Transverse colon (tissue), 4 donors: ENCODE measurements at regions not wholly inside any gene's neighbourhood (a gene's known extent, or its start where the extent isn't known, plus 50 kb on each side); places are given as distances from the start of the nearest gene placed in this dataset.

Source experiments
- DNase-seq: peaks from one replicate; pipeline ENCODE4 v3.0.0-alpha.2; 2019
- H3K27ac ChIP-seq, 4 donors: fragments of 200-600 bp; sonication (generic); 2 replicates each; pipeline ENCODE4 v1.5.1; 2016 to 2018; ENCODE audit warnings: inconsistent platforms in 4 of 4
- H3K27me3 ChIP-seq: fragments of 200-600 bp; sonication (generic); 2 replicates; pipeline ENCODE4 v1.5.1; 2017; ENCODE audit warnings: inconsistent platforms
- H3K36me3 ChIP-seq, 4 donors: fragments of 200-600 bp; sonication (generic); 2 replicates each; pipeline ENCODE4 v1.5.1; 2017 to 2019; ENCODE audit warnings: inconsistent platforms in 4 of 4
- H3K4me1 ChIP-seq, 4 donors: fragments of 200-600 bp; sonication (generic); 2 replicates each; pipeline ENCODE4 v1.5.1; 2017 to 2020; ENCODE audit warnings: inconsistent platforms in 4 of 4
- H3K4me3 ChIP-seq, 4 donors: fragments of 200-600 bp; sonication (generic); 1 replicate in 1 of 4; 2 replicates in 3 of 4; pipeline versions ENCODE4 v1.5.1 to v1.6.1; 2017 to 2019; ENCODE audit warnings: inconsistent platforms in 4 of 4
- H3K9me3 ChIP-seq, 2 donors: fragments of 200-600 bp; sonication (generic); 2 replicates each; pipeline ENCODE4 v1.5.1; 2017 to 2019; ENCODE audit warnings: inconsistent platforms in 2 of 2
- CTCF ChIP-seq, 5 experiments: fragments of 200-600 bp in 3 of 5; fragments of 450-650 bp in 2 of 5; sonication (generic) in 3 of 5; IDR thresholded peaks; 1 replicate in 2 of 5; 2 replicates in 3 of 5; pipeline ENCODE4 v1.5.1; 2016 to 2017; ENCODE audit warnings: antibody characterized with exemption in 5 of 5, inconsistent platforms in 3 of 5, mild to moderate bottlenecking in 2 of 5, moderate library complexity in 1 of 5
- EP300 ChIP-seq: sonication (generic); formaldehyde crosslinking; IDR thresholded peaks from one replicate; pipeline ENCODE4 v1.6.1; 2017; ENCODE audit warnings: antibody characterized with exemption, low read depth
- POLR2A ChIP-seq: fragments of 450-650 bp; IDR thresholded peaks from one replicate; pipeline ENCODE4 v1.6.1; 2016; ENCODE audit warnings: antibody characterized with exemption, mild to moderate bottlenecking, moderate library complexity
- POLR2AphosphoS5 ChIP-seq, 3 donors: sonication (generic); formaldehyde crosslinking; IDR thresholded peaks; one replicate each; pipeline ENCODE4 v1.6.1; 2016; ENCODE audit warnings: antibody characterized with exemption in 3 of 3
- WGBS, 2 donors: methylation state at CpG; one replicate each; pipeline ENCODE4 v1.1.5; 2018; ENCODE audit warnings: low coverage in 1 of 2; 5-methylcytosine and 5-hydroxymethylcytosine counted together
- in situ Hi-C, 4 donors: fragments of 200-750 bp; cut with MboI; loops; one replicate each; pipeline versions ENCODE4 v1.15.0 to v1.15.1; 2017; ENCODE audit warnings: low sequenced_read_pairs in 3 of 4, low pct_ligation_motif_present in 1 of 4, low pct_unique_long_range_greater_than_20kb in 1 of 4
- intact Hi-C: fragments of 100-400 bp; cut with DNase I; formaldehyde crosslinking; loops from one replicate; pipeline ENCODE4 v1.15.1; 2023; ENCODE audit warnings: low total_unique reads

DNA sequence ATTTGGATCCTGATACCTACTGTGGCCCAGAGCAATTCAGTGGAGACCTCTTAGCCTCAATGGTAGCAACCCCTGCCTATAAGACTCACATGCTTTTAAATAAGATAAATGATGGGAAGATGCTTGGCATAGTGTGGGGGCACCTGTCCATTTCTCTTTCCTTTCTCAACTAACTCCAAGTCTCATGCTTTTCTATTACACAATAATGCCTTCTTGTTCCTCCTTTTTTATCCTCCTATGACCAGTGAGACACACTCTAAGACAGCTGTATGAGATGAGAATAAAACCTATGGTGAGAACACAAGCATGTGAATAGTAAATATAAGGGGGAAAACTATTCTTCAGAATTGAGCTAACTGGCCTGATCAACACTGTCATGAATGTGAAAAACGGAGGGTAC is 147.0 kb upstream of the STXBP5 start:
- H3K4me1 ChIP-seq, result no peaks in the 10 kb centered on the region
- no peaks in the 10 kb centered on the region for H3K36me3 ChIP-seq
- TF ChIP-seq EP300, result no peak
- TF ChIP-seq POLR2A, result no peak
- TF ChIP-seq POLR2AphosphoS5 (IDR thresholded peaks at IDR 0.05), result no peak
- no peak for TF ChIP-seq CTCF (IDR thresholded peaks at IDR 0.05)
- no peaks in the 10 kb centered on the region for H3K9me3 ChIP-seq
- 69 to 85% methylated on average over 1 of the region's 1 CpG for WGBS, 2 donors
- H3K27ac ChIP-seq, result no peak overlapping the region
- DNase-seq, result no peak
- H3K4me3 ChIP-seq, result no peak overlapping the region
- no peaks in the 10 kb centered on the region for H3K27me3 ChIP-seq
- intact Hi-C loops, result no loop called here
- in situ Hi-C loops, result no loop called here

- WGBS, 2 donors, result 74 to 76% methylated on average over 2 to 3 of the region's 3 CpGs
- in situ Hi-C loops, result no loop called here
- TF ChIP-seq CTCF (IDR thresholded peaks at IDR 0.05) (no peak), POLR2AphosphoS5 (IDR thresholded peaks at IDR 0.05) (no peak), POLR2A (no peak), EP300 (no peak)
These were observed 146.4 kb upstream of the STXBP5 start for GRCh38 chr6:147057705-147058342.

GRCh38 chr6:147058786-147059385 is 145.3 kb upstream of the STXBP5 start:
- no peak for TF ChIP-seq POLR2AphosphoS5 (IDR thresholded peaks at IDR 0.05)
- no peak for TF ChIP-seq POLR2A
- TF ChIP-seq EP300, result no peak
- no peak for TF ChIP-seq CTCF (IDR thresholded peaks at IDR 0.05)
- no peak overlapping the region for H3K27ac ChIP-seq
- no peak overlapping the region for H3K4me3 ChIP-seq
- in situ Hi-C loops, result no loop called here
- intact Hi-C loops, result no loop called here
- H3K27me3 ChIP-seq, result no peaks in the 10 kb centered on the region
- 59% methylated on average over 1 of the region's 1 CpG; no CpG with 5 or more reads in 1 of the 2 donors for WGBS, 2 donors
- no peak for DNase-seq
- H3K36me3 ChIP-seq, result no peaks in the 10 kb centered on the region
- H3K9me3 ChIP-seq, result no peaks in the 10 kb centered on the region
- no peaks in the 10 kb centered on the region for H3K4me1 ChIP-seq

More at GRCh38 chr6:147057705-147058342, 146.4 kb upstream of the STXBP5 start:
- intact Hi-C loops, result no loop called here
- H3K27ac ChIP-seq, result no peak overlapping the region
- H3K36me3 ChIP-seq, result no peaks in the 10 kb centered on the region
- H3K4me1 ChIP-seq, result no peaks in the 10 kb centered on the region
- no peak overlapping the region for H3K4me3 ChIP-seq
- H3K9me3 ChIP-seq, result no peaks in the 10 kb centered on the region
- no peaks in the 10 kb centered on the region for H3K27me3 ChIP-seq
- no peak for DNase-seq

DNA sequence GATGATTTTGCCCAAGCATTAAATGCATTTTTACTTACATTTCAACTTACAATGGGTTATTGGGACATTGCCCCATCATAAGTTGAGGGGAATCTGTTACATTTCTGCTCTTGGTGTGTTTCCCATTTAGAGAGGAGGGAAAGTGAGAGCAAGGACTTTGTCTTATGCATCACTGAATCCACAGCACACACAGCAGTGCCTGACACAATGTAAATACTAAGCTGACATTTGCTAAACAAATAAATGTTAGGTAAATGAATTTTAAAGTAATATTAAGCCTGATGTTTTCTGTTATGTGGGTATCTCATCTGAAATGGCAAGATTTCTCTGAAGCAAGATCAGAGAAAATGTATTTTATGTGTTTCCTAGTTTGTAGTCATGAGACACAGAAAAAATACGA is 143.6 kb upstream of the STXBP5 start:
- TF ChIP-seq POLR2AphosphoS5 (IDR thresholded peaks at IDR 0.05) (no peak), CTCF (IDR thresholded peaks at IDR 0.05) (no peak), EP300 (no peak), POLR2A (no peak)
- Histone ChIP-seq H3K27me3 (no peaks in the 10 kb centered on the region), H3K4me1 (no peaks in the 10 kb centered on the region), H3K36me3 (no peaks in the 10 kb centered on the region), H3K27ac (no peak overlapping the region), H3K9me3 (no peaks in the 10 kb centered on the region), H3K4me3 (no peak overlapping the region)
- intact Hi-C loops (no loop called here), in situ Hi-C loops (no loop called here)
- WGBS, 2 donors, result 74 to 78% methylated on average over 1 of the region's 1 CpG
- no peak for DNase-seq
